NCI-H2081 treated with DMSO at 0.1 percent for 48 hours (cell line): ENCODE measurements at regions not wholly inside any gene's neighbourhood (a gene's known extent, or its start where the extent isn't known, plus 50 kb on each side); places are given as distances from the start of the nearest gene placed in this dataset.

ENCODE experiments used
- DNase-seq: peaks from one replicate; lab custom pipeline; 2025; lab: John Stamatoyannopoulos, UW

DNA sequence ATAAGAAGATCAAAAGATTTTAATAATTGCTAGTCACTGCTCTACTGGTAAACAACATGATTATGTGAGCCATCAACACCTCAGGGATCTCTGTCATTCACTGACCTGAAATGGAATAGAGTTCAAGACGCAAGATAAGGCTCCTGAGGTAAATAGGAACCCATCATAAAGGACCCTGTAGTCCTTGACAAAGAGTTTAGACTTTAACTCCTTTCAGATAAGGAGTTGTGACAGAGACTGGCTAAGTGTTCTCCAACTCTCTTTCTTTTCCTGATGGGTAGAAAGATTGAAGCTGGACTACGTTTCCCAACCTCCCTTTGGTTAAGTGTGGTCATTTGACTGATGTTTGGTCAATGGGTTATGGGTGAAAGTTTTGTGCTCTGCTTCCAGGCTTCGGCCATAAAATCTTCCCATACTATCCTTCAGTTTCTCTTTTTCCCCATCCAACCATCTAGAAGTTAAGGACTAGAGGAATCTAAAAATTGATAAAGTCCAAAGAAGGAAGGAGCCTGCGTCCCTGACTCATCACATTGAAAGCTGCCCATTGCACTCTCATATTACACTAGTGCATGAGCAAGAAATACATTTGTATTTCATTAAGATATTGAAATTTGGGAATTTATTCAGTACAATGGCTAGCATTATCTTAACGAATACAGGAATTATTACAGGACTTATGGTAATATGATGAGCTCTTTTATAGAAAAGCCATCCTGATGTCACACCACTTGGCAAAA lies 293.7 kb upstream of the ACVR2A start:
- DNase-seq: no peak

GRCh38 chr2:147549054-147549453 lies 295.8 kb upstream of the ACVR2A start:
- DNase-seq: no peak

DNA sequence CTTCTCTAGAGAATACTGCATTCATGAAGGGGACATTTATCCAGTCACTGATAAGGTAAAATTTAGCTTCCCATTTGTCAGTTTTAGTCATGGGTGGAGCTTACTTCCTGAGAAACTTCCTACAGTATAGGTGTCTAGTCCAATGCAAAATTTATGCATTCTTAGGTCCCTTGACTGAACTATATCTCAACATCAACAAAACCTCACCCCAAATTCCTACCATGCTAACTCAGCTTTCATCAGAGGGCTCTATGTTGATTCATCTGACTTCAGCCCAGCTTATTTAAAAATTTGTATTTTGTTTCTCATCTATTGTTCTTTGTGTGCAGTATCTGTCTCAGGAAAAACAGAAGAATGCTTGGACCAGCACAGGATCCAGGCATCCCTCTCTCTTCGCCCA lies 296.4 kb upstream of the ACVR2A start:
- no peak for DNase-seq

- DNase-seq: no peak
Observed at GRCh38 chr2:147547440-147547839, 297.4 kb upstream of the ACVR2A start.

DNA sequence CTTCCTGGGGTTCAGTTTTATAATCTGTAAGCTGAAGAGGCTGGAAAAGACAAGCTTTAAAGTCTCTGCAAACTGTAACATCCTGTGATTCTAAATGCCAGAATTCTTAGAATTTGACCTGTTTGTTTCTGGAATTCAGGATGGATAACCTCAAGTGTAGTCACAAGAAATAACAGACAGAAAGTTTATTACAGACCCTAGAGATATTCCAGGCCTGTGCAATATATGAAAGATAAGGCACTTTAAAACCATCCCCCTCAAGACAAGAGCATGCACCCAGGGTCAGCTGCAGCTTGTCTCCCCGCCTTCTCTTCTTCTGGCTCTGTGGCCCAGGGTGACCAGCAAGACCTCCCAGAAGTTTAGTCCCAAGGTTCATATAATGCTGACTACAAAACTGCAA lies 298.7 kb upstream of the ACVR2A start:
- DNase-seq: no peak

DNA sequence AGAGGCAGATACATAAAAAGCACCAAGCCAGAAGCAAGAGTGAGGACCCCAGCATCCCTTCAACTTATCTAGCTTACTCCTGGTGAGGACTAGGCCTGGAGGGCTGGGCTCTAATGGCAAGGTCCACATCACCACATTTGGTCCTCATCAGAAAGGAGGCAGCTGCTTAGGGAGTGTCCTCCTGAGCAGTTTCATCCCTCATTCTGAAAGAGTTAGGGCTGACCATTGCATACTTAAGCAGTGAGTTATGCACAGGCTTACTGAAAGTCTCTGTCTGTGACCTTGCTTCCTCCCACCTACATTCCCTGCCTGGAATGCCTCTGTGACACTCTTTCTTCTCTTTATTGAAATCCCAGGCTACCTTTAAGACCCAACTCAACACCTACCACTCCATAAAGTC lies 301.8 kb upstream of the ACVR2A start:
- no peak for DNase-seq

- DNase-seq: no peak
Observed at GRCh38 chr2:147542351-147542750, 302.5 kb upstream of the ACVR2A start.

- DNase-seq: no peak
Observed at GRCh38 chr2:147541314-147541713, 303.5 kb upstream of the ACVR2A start.

- no peak for DNase-seq
Observed at GRCh38 chr2:147538821-147539220, 306.0 kb upstream of the ACVR2A start.

DNA sequence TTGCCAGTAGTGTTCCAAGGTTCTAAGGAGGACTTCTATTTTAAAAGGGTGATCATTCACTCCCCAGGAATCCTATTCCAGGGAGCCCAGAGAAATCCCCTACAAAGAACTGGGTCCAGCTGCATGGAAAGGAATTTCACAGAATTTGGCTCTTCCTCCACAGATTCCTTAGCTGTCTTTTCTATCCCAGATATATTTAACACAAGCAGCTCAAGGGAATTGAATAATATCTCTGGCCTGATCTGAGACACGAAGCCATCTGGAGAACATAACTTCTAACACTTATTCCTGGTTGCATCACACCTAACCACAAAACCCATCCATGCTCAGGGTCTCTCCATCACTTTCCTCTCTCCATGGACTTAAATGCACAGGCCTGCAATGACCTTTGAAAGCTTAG lies 306.7 kb upstream of the ACVR2A start:
- no peak for DNase-seq

DNA sequence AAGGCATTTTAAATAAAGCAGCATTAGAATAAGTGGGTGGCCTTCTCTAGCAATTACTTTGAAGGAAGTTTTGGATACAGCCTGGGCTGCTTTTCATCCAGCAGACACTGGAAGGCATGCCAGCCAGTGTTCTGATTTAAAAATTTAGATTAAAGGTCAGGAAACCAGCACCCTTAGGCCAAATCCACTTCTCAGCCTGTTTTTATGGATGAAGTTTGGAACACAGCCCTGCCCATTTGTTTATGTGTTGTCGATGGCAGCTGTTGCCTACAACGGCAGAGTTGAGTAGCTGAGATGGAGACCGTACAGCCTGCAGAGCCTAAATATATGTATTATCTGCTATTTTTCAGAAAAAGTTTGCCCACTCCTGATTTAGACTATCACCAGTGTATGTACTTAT lies 313.6 kb upstream of the ACVR2A start:
- no peak for DNase-seq

DNA sequence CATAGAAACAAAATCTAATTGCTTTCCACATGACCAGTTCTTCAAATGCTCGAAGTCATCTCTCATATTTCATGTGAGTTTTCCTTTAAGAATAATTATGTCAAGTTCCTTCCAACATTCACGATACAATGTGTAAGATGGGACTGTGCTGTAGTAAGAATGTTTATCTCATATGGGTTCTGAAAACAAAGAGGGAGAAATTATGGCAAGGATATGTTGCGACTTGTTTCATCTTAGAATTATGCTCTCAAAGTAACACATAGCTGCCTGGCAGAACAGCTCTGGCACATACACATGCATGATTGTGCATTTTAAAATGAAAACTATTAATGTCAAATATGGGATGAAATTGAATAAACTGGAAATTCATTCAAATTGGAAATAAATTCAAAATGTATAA lies 314.8 kb upstream of the ACVR2A start:
- no peak for DNase-seq

- DNase-seq: peak; percentile 61
Observed at GRCh38 chr2:147525819-147526489, 318.9 kb upstream of the ACVR2A start.

GRCh38 chr2:147524912-147525311 lies 319.9 kb upstream of the ACVR2A start:
- DNase-seq: no peak

DNA sequence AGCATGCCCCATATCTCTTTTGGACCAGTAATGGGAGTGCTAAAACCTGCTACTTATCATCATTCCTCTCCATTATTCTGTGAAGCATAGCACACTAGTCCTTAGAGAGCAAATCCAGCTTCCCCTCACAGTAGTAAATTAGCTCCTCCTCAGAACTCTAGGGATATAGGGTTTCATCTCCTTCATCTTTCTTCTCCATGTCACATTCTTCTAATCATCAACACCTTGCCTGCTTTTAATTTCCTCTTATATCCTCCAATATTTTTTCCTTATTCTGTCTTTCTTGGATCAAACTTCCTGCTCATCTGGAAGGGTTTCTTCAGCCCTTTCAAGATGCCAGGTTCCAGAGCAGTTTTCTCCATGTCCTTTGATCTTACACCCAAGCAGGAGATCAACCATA lies 321.4 kb upstream of the ACVR2A start:
- no peak for DNase-seq

- DNase-seq: no peak
Observed at GRCh38 chr2:147521936-147522335, 322.9 kb upstream of the ACVR2A start.

- DNase-seq: no peak
Observed at GRCh38 chr2:147520817-147521216, 324.0 kb upstream of the ACVR2A start.

- no peak for DNase-seq
Observed at GRCh38 chr2:147519178-147519577, 325.7 kb upstream of the ACVR2A start.

DNA sequence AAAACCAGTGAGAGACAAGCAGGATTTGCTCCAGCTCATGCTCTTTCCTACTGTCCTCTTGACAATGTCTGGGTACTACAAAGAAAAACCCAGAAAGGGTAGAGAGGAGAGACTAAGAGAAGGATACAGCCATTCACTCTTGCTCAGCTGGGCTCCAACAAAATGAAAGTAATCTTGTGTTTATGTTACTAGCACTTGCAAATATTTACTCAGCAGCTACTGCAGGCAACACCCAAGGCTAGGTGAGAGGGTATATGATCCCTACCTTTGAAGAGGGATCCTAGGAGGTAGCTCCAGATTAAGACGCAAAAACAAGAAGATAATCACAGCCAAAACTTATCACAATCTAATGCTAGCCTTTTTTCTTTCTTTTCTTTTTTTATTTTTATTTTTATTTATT lies 329.6 kb upstream of the ACVR2A start:
- no peak for DNase-seq

DNA sequence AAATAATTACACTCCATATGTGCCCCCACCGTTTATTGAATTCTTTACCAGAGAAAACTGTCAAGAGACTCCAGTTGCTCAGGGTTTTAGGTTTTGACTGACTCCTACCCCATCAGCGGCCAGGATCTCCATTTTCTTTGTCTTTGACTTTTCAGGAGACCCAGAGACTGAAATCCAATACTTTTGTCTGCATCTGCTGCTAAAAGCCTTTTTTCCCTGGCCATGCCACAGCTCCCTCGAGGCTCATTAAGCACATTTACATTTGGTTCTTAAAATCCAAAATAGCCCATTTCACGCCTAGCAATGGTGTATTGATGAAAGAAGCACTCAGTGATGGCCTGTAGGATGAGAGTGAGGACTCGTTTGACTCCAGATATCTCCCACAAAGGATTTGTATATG lies 332.6 kb upstream of the ACVR2A start:
- no peak for DNase-seq

DNA sequence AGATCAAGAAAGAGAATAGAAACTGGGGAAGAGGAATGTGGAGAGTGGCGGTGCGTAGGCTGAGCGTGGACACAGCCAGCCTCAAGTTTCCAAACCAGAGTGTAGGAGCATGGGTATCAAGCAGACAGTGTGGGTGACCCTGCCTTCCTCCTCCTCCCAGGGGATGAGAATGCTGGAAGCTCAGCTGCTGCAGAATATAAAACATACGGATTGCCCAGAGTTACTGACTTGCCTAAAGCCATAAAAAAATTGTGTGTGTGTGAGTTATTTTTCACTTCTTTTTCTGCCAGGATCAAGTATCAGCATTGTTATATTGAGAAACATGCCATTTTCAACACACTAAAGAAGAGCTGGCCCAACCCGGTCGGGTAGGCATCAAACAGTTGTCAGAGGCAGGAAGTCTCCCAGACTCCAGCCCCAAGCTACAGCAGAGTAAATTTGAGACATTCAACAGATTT lies 333.3 kb upstream of the ACVR2A start:
- no peak for DNase-seq

DNA sequence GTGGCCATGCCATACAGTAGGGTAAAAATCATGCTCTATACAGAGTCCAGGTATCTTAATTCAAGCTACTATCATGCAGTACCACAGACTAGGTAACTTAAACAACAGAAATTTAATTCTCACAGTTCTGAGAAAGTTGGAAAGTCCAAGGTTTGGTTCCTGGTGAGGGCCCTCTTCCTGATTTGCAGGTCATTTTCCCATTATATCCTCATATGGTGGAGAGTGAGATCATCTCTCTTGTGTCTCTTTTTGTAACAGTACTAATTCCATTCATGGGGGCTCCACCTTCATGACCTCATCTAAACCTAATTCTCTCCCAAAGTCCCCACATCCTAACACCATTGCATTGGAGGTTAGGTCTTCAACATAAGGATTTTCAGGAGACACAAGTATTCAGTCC lies 335.0 kb upstream of the ACVR2A start:
- no peak for DNase-seq

DNA sequence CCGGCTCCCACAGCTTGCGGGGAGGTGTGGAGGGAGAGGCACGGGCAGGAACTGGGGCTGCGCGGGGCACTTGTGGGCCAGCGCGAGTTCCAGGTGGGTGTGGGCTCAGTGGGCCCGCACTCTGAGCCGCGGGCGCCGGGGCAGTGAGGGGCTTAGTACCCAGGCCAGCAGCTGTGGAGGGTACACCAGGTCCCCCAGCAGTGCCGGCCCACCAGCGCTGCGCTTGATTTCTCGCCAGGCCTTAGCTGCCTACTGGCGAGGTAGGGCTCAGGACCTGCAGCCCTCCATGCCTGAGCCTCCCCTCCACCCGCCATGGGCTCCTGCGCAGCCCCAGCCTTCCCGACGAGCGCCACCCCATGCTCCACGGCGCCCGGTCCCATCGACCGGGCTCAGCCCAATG lies 337.9 kb upstream of the ACVR2A start:
- DNase-seq: no peak
